OCI-LY3 (cell line): ENCODE measurements at regions not wholly inside any gene's neighbourhood (a gene's known extent, or its start where the extent isn't known, plus 50 kb on each side); places are given as distances from the start of the nearest gene placed in this dataset.

Source experiments
- H2AFZ ChIP-seq: fragments of 200-600, 300-600 bp; shearing (Covaris generic); 2 replicates; pipeline ENCODE4 v1.6.0; 2014; ENCODE audit warnings: antibody characterized with exemption, low read depth, low read length
- H3K27ac ChIP-seq: fragments of 200-600, 300-600 bp; sonication (generic); 2 replicates; pipeline ENCODE4 v1.5.1; 2014; ENCODE audit warnings: mild to moderate bottlenecking, low read length, moderate library complexity, mixed read lengths
- H3K27me3 ChIP-seq: fragments of 200-600, 300-600 bp; sonication (generic); 2 replicates; pipeline ENCODE4 v1.6.1; 2014; ENCODE audit warnings: low read depth, low read length, mixed read lengths
- H3K36me3 ChIP-seq: fragments of 200-600, 300-600 bp; sonication (generic); replicated peaks from 2 replicates; pipeline ENCODE3; 2014; ENCODE audit warnings: low read depth, low read length, mixed read lengths
- H3K4me1 ChIP-seq: fragments of 300-600, 200-600 bp; sonication (generic); 2 replicates; pipeline ENCODE4 v1.6.1; 2014; ENCODE audit warnings: low read length, mixed read lengths
- H3K4me2 ChIP-seq: fragments of 200-600, 300-600 bp; sonication (generic); 2 replicates; pipeline ENCODE4 v1.6.1; 2014; ENCODE audit warnings: low read length, mixed read lengths
- H3K4me3 ChIP-seq: fragments of 300-600, 200-600 bp; sonication (generic); 2 replicates; pipeline ENCODE4 v1.5.1; 2014; ENCODE audit warnings: antibody characterized with exemption, mild to moderate bottlenecking, low read length, moderate library complexity
- H3K79me2 ChIP-seq: fragments of 300-600, 200-600 bp; shearing (Covaris generic); 2 replicates; pipeline ENCODE4 v1.6.1; 2014; ENCODE audit warnings: mild to moderate bottlenecking, low read length, mixed read lengths
- H3K9ac ChIP-seq: fragments of 300-600, 200-600 bp; shearing (Covaris generic); 2 replicates; pipeline ENCODE4 v1.6.0; 2014; ENCODE audit warnings: mild to moderate bottlenecking, low read length, moderate library complexity
- H3K9me3 ChIP-seq: fragments of 200-600, 300-600 bp; shearing (Covaris generic); 2 replicates; pipeline ENCODE4 v1.6.1; 2014; ENCODE audit warnings: low read length, mixed read lengths; ENCODE audit not compliant: insufficient read depth
- H4K20me1 ChIP-seq: fragments of 200-600, 300-600 bp; sonication (generic); 2 replicates; pipeline ENCODE4 v1.6.1; 2016; ENCODE audit warnings: low read length, mixed read lengths; ENCODE audit not compliant: insufficient read depth
- EZH2phosphoT487 ChIP-seq: fragments of 200-600 bp; shearing (Covaris generic); IDR thresholded peaks from 2 replicates; pipeline ENCODE4 v1.6.1; 2018; ENCODE audit warnings: antibody characterized with exemption, mixed run types, low read depth
- TF ChIP-seq, protein P1 (sequence below): fragments of 200-600, 300-600 bp; sonication (generic); IDR thresholded peaks from 2 replicates; pipeline ENCODE4 v1.5.1; 2014; ENCODE audit warnings: antibody characterized with exemption, low read length, low read depth

DNA sequence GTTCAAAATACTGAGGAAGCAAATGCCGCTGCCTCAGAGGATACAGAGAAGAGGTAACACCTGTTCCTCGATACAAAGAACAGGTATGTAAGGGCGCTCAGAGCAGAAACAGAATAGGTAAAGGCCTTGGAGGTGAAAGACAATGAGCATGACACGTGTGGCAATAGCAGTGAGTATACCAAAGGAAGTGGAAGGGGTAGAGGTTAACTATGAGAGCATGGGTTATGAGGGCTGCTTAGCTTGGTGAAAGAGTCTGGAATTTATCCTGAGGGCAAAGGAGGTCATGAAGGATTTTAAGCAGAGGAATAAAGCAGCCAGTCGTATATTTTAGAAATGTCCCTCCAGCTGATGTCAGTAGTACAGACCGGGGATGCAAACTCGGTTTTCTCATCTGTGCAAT lies 269.8 kb upstream of the ZNF462 start:
- Histone ChIP-seq H3K9ac (no peak overlapping the region), H3K27ac (no peak overlapping the region), H3K4me3 (no peak overlapping the region), H3K36me3 (no peaks in the 10 kb centered on the region), H4K20me1 (no peaks in the 10 kb centered on the region), H3K79me2 (no peaks in the 10 kb centered on the region), H3K4me1 (peaks cover 9% of the 10 kb centered on the region), H3K9me3 (no peaks in the 10 kb centered on the region), H3K4me2 (no peak overlapping the region), H3K27me3 (peaks cover 27% of the 10 kb centered on the region; the same call in 1 of the 2 replicates), H2AFZ (no peak overlapping the region)
- TF ChIP-seq, protein P1, sequence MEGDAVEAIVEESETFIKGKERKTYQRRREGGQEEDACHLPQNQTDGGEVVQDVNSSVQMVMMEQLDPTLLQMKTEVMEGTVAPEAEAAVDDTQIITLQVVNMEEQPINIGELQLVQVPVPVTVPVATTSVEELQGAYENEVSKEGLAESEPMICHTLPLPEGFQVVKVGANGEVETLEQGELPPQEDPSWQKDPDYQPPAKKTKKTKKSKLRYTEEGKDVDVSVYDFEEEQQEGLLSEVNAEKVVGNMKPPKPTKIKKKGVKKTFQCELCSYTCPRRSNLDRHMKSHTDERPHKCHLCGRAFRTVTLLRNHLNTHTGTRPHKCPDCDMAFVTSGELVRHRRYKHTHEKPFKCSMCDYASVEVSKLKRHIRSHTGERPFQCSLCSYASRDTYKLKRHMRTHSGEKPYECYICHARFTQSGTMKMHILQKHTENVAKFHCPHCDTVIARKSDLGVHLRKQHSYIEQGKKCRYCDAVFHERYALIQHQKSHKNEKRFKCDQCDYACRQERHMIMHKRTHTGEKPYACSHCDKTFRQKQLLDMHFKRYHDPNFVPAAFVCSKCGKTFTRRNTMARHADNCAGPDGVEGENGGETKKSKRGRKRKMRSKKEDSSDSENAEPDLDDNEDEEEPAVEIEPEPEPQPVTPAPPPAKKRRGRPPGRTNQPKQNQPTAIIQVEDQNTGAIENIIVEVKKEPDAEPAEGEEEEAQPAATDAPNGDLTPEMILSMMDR = no peak
- TF ChIP-seq EZH2phosphoT487 = no peak

DNA sequence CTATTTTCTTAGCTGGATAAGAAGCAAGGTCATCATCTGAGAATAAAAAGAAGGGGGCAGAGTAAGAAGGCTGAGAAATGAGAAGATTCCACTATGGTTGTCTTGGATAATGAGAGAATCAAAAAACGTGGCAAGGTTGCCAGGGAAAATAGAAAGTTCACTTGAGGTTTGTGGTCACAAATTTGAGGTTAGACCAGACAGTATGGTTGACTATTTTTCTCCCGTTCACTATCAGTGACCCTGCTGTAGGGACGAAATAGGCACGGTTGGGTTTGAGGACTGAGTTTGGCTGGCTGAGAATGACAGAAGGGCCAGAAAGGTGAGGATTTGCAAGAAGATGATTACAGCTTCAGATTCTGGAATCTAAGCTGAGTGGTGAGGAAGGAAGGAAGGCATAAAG lies 266.0 kb upstream of the ZNF462 start:
- Histone ChIP-seq H3K36me3 (no peaks in the 10 kb centered on the region), H3K27ac (no peak overlapping the region), H3K9me3 (no peaks in the 10 kb centered on the region), H3K79me2 (no peaks in the 10 kb centered on the region), H4K20me1 (no peaks in the 10 kb centered on the region), H3K9ac (no peak overlapping the region), H2AFZ (no peak overlapping the region), H3K27me3 (peaks cover 43% of the 10 kb centered on the region), H3K4me2 (no peak overlapping the region), H3K4me3 (no peak overlapping the region), H3K4me1 (peaks cover 28% of the 10 kb centered on the region)
- no peak for TF ChIP-seq EZH2phosphoT487
- TF ChIP-seq, protein P1 = no peak

DNA sequence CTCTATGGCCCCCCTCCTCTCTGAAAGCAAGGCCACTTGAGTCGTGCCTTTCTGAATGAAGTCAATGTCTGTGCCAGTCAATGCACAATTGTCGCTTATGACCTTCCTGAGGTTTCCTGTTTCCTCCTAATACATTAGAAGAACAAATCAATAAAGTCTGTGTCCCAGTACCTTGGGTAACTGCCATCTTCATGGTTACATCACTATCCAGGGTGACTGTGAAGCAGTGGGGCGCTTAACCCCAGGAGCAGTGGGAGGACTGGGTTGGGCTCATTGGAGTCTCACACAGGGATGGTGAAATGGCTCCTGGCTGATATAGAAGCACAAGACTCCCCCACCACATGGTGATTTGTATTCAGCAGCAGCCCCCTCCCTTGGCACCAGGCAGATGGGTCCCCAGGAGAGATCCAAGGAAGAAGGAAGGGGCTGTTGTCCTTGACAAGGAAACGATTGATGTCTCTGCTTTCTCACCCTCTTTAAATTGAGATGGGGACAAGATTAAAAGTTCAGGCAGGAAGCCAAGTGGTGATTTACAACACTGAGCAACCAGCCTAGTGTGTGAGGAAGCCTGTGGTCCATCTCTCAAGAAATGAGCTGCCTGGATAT lies 261.9 kb upstream of the ZNF462 start:
- no peak overlapping the region for H3K4me3 ChIP-seq
- H3K9me3 ChIP-seq = no peaks in the 10 kb centered on the region
- H3K9ac ChIP-seq = no peak overlapping the region
- H2AFZ ChIP-seq = no peak overlapping the region
- H3K36me3 ChIP-seq = no peaks in the 10 kb centered on the region
- H3K27ac ChIP-seq = no peak overlapping the region
- peaks cover 32% of the 10 kb centered on the region for H3K4me1 ChIP-seq
- H3K27me3 ChIP-seq = peaks cover 48% of the 10 kb centered on the region
- H4K20me1 ChIP-seq = no peaks in the 10 kb centered on the region
- H3K4me2 ChIP-seq = no peak overlapping the region
- TF ChIP-seq, protein P1 = no peak
- TF ChIP-seq EZH2phosphoT487 = no peak
- no peaks in the 10 kb centered on the region for H3K79me2 ChIP-seq

DNA sequence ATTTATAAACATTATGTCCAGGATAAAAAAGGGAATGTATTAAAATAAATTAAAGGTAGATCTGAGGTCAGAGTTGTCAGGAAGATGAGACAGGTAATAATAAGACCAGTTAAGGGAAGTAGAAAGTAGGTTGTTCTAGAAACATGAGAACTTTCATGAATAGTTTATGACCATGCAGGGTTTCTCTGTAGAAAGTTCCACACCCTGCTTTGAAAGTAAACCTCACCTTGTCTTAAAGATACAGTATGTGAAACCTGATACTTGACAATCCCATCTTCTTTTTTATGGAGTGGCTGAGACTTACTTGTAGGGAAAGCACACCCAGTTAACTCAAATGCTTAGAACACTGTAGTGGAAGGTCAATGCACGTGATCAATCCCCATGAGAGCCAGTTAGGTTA lies 260.6 kb upstream of the ZNF462 start:
- TF ChIP-seq, protein P1 = no peak
- TF ChIP-seq EZH2phosphoT487 = no peak
- Histone ChIP-seq H3K4me3 (no peak overlapping the region), H4K20me1 (no peaks in the 10 kb centered on the region), H3K27ac (no peak overlapping the region), H3K36me3 (no peaks in the 10 kb centered on the region), H3K9me3 (no peaks in the 10 kb centered on the region), H3K27me3 (peaks cover 35% of the 10 kb centered on the region), H3K4me2 (peak overlapping the region; percentile 37), H2AFZ (no peak overlapping the region), H3K4me1 (peaks cover 31% of the 10 kb centered on the region), H3K79me2 (no peaks in the 10 kb centered on the region), H3K9ac (no peak overlapping the region)
